Activated naive CD4-positive, alpha-beta T cell (primary cell): ENCODE measurements at regions not wholly inside any gene's neighbourhood (a gene's known extent, or its start where the extent isn't known, plus 50 kb on each side); places are given as distances from the start of the nearest gene placed in this dataset.

Experiments used
- DNase-seq, 4 experiments: peaks; one replicate each; lab custom pipeline; 2025; lab: John Stamatoyannopoulos, UW

GRCh38 chr5:96247097-96247701 lies 185.8 kb downstream of the PCSK1 start:
- DNase-seq, result no peak

- DNase-seq, result no peak
Measured at GRCh38 chr5:96245140-96246091, 187.6 kb downstream of the PCSK1 start.

- no peak for DNase-seq
Measured at GRCh38 chr5:96244696-96245095, 188.4 kb downstream of the PCSK1 start.

- DNase-seq, result no peak
Measured at GRCh38 chr5:96243862-96244261, 189.2 kb downstream of the PCSK1 start.

- no peak for DNase-seq
Measured at GRCh38 chr5:96243203-96243602, 189.8 kb downstream of the PCSK1 start.

- DNase-seq, result no peak
Measured at GRCh38 chr5:96242571-96242970, 190.5 kb downstream of the PCSK1 start.

- DNase-seq, result no peak
Measured at GRCh38 chr5:96236831-96237230, 196.2 kb downstream of the PCSK1 start.

GRCh38 chr5:96236051-96236450 lies 197.0 kb downstream of the PCSK1 start:
- no peak for DNase-seq

- DNase-seq, result no peak
Measured at GRCh38 chr5:96235008-96235910, 197.8 kb downstream of the PCSK1 start.

GRCh38 chr5:96232602-96233001 lies 200.4 kb downstream of the PCSK1 start:
- DNase-seq, result no peak

- no peak for DNase-seq
Measured at GRCh38 chr5:96229188-96229587, 203.9 kb downstream of the PCSK1 start.

- DNase-seq, result no peak
Measured at GRCh38 chr5:96228408-96228807, 204.6 kb downstream of the PCSK1 start.

- no peak for DNase-seq
Measured at GRCh38 chr5:96227957-96228356, 205.1 kb downstream of the PCSK1 start.

- DNase-seq, result no peak
Measured at GRCh38 chr5:96226941-96227552, 206.0 kb downstream of the PCSK1 start.

- no peak for DNase-seq
Measured at GRCh38 chr5:96222129-96222528, 210.9 kb downstream of the PCSK1 start.

GRCh38 chr5:96220610-96221390 lies 212.2 kb downstream of the PCSK1 start:
- no peak for DNase-seq

GRCh38 chr5:96219580-96220281 lies 213.3 kb downstream of the PCSK1 start:
- no peak for DNase-seq

GRCh38 chr5:96218653-96219052 lies 214.4 kb downstream of the PCSK1 start:
- no peak for DNase-seq

GRCh38 chr5:96214442-96215197 lies 218.4 kb downstream of the PCSK1 start:
- no peak for DNase-seq

- no peak for DNase-seq
Measured at GRCh38 chr5:96209829-96210228, 223.2 kb downstream of the PCSK1 start.
